ENCODE measurements at regions not wholly inside any gene's neighbourhood (a gene's known extent, or its start where the extent isn't known, plus 50 kb on each side); places are given as distances from the start of the nearest gene placed in this dataset.
"Not testable (repeated sequence)": the region's sequence is repeated elsewhere in the genome, so short reads cannot be mapped to it uniquely, and the experiment has no call there.

- DNase-seq: no peak
Observed at GRCh38 chr10:22158426-22158825, 59.4 kb downstream of the EBLN1 start.

GRCh38 chr10:22156750-22157149 is 61.1 kb downstream of the EBLN1 start:
- DNase-seq: no peak

- DNase-seq: no peak
Observed at GRCh38 chr10:22152403-22152802, 65.4 kb downstream of the EBLN1 start.

GRCh38 chr10:22150842-22151241 is 67.0 kb downstream of the EBLN1 start:
- no peak for DNase-seq

- DNase-seq: no peak
Observed at GRCh38 chr10:22148961-22149360, 68.9 kb downstream of the EBLN1 start.

GRCh38 chr10:22145873-22146272 is 71.9 kb downstream of the EBLN1 start:
- DNase-seq: not testable (repeated sequence)

GRCh38 chr10:22137542-22137941 is 80.3 kb downstream of the EBLN1 start:
- DNase-seq: no peak

- no peak for DNase-seq
Observed at GRCh38 chr10:22135591-22135990, 82.2 kb downstream of the EBLN1 start.

GRCh38 chr10:22133749-22134624 is 83.8 kb downstream of the EBLN1 start:
- peak; percentile 58 for DNase-seq

- DNase-seq: not testable (repeated sequence)
Observed at GRCh38 chr10:22130824-22131223, 87.0 kb downstream of the EBLN1 start.

- not testable (repeated sequence) for DNase-seq
Observed at GRCh38 chr10:22129612-22130011, 88.2 kb downstream of the EBLN1 start.

GRCh38 chr10:22121181-22121580 is 96.6 kb downstream of the EBLN1 start:
- DNase-seq: not testable (repeated sequence)

GRCh38 chr10:22120072-22120471 is 97.7 kb downstream of the EBLN1 start:
- not testable (repeated sequence) for DNase-seq

GRCh38 chr10:22119575-22119974 is 98.2 kb downstream of the EBLN1 start:
- not testable (repeated sequence) for DNase-seq

- DNase-seq: no peak
Observed at GRCh38 chr10:22111705-22112104, 106.1 kb downstream of the EBLN1 start.

- no peak for DNase-seq
Observed at GRCh38 chr10:22111260-22111659, 106.6 kb downstream of the EBLN1 start.

GRCh38 chr10:22110761-22111160 is 107.1 kb downstream of the EBLN1 start:
- no peak for DNase-seq

GRCh38 chr10:22105270-22105669 is 101.7 kb upstream of the DNAJC1 start:
- DNase-seq: no peak

- peak; percentile 24 for DNase-seq
Observed at GRCh38 chr10:22103701-22104470, 100.4 kb upstream of the DNAJC1 start.

- no peak for DNase-seq
Observed at GRCh38 chr10:22097696-22098095, 94.2 kb upstream of the DNAJC1 start.

- DNase-seq: not testable (repeated sequence)
Observed at GRCh38 chr10:22091260-22091659, 87.7 kb upstream of the DNAJC1 start.

- DNase-seq: no peak
Observed at GRCh38 chr10:22087402-22087738, 83.8 kb upstream of the DNAJC1 start.

GRCh38 chr10:22086730-22087401 is 83.3 kb upstream of the DNAJC1 start:
- DNase-seq: no peak

GRCh38 chr10:22079921-22080320 is 76.4 kb upstream of the DNAJC1 start:
- not testable (repeated sequence) for DNase-seq

Measured in hematopoietic multipotent progenitor cell treated with erythropoietin and hydrocortisone succinate and interleukin-3 and kit ligand, for 8 days (in vitro differentiated cells).